ENCODE measurements at regions not wholly inside any gene's neighbourhood (a gene's known extent, or its start where the extent isn't known, plus 50 kb on each side); places are given as distances from the start of the nearest gene placed in this dataset.

DNA sequence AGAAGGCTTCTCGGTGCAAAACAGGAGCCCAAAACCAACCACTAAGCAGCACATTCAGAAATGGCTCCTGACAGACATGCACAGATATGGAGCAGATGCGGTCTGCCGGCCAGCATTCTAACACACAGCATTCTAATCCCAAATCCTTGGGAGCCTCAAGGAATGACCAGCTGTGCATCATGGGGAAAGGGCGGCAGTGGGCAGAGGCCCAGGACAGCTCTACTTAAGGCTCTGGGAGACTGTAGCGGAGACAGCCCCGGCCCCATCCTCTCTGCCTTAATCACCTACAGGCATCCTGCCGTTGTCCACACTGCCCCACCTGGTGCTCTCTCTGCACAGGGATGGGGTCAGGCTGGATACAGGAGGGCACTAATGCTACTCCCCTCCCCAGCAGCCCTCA is 1016.0 kb downstream of the UQCRFS1 start:
- H3K4me2 ChIP-seq: no peak overlapping the region
- no peak for DNase-seq (ENCODE audit: low read depth in 1 of 2, low spot score in 1 of 2)
- POLR2A ChIA-PET: no interaction called here
- H3K9me3 ChIP-seq: peaks cover 30% of the 10 kb centered on the region
- no peak for FAIRE-seq
- TF ChIP-seq KDM5A (IDR thresholded peaks at IDR 0.05): no peak
- TF ChIP-seq FOSB (CRISPR knock-in tag; IDR thresholded peaks at IDR 0.05): no peak
- TF ChIP-seq ZFP36 (IDR thresholded peaks at IDR 0.05; ENCODE audit: borderline replicate concordance, partially characterized antibody): no peak
- TF ChIP-seq PHF8 (IDR thresholded peaks at IDR 0.05; ENCODE audit: borderline replicate concordance, low read depth): no peak
- no peak for TF ChIP-seq REST (IDR thresholded peaks at IDR 0.05)
- TF ChIP-seq POLR2AphosphoS2 (conservative IDR thresholded peaks at IDR 0.05; ENCODE audit: low read length): no peak
- H3K27ac ChIP-seq: no peak overlapping the region
- H3K4me3 ChIP-seq: no peak overlapping the region
- CTCF ChIA-PET: no interaction called here
- no peaks in the 10 kb centered on the region for H3K4me1 ChIP-seq
- WGBS (ENCODE audit: missing lambda C conversion rate): 42% methylated on average over 7 of the region's 7 CpGs
- no peak for ATAC-seq

- Histone ChIP-seq H3K4me2 (no peak overlapping the region), H3K4me3 (no peak overlapping the region), H3K4me1 (no peaks in the 10 kb centered on the region), H3K9me3 (peaks cover 25% of the 10 kb centered on the region; the same call in 2 of the 3 replicates), H3K27ac (no peak overlapping the region)
- ChIA-PET POLR2A (no interaction called here), CTCF (no interaction called here)
- FAIRE-seq: no peak
- ATAC-seq: no peak
- TF ChIP-seq HOXA7 (CRISPR knock-in tag; IDR thresholded peaks at IDR 0.05) (no peak), CHD2 (IDR thresholded peaks at IDR 0.05; ENCODE audit: low read length, partially characterized antibody) (no peak), RFX5 (IDR thresholded peaks at IDR 0.05) (no peak), BCL3 (IDR thresholded peaks at IDR 0.05) (no peak), POLR2AphosphoS2 (conservative IDR thresholded peaks at IDR 0.05; ENCODE audit: low read length) (no peak), CHD4 (IDR thresholded peaks at IDR 0.05; ENCODE audit: borderline replicate concordance) (no peak), HES2 (IDR thresholded peaks at IDR 0.05) (no peak), ZFP36 (IDR thresholded peaks at IDR 0.05; ENCODE audit: borderline replicate concordance, partially characterized antibody) (no peak), CBX8 (IDR thresholded peaks at IDR 0.05) (no peak), MYC (IDR thresholded peaks at IDR 0.05; ENCODE audit: borderline replicate concordance, low read length) (no peak), CTCF (IDR thresholded peaks at IDR 0.05) (no peak), JUN (IDR thresholded peaks at IDR 0.05) (no peak), HOXB5 (CRISPR knock-in tag; IDR thresholded peaks at IDR 0.05) (no peak), REST (IDR thresholded peaks at IDR 0.05) (no peak), GATA3 (IDR thresholded peaks at IDR 0.05; ENCODE audit: borderline replicate concordance) (no peak), ELK1 (IDR thresholded peaks at IDR 0.05; ENCODE audit: low read depth, low read length) (no peak), TFCP2L1 (CRISPR knock-in tag; IDR thresholded peaks at IDR 0.05) (no peak)
- WGBS (ENCODE audit: missing lambda C conversion rate): 0% methylated on average over 3 of the region's 3 CpGs
- no peak for DNase-seq (ENCODE audit: low read depth in 1 of 2, low spot score in 1 of 2)
Measured at GRCh38 chr19:28196101-28196500, 1016.9 kb downstream of the UQCRFS1 start.

Measured in A549 (cell line).